Caco-2 (cell line): ENCODE measurements at regions not wholly inside any gene's neighbourhood (a gene's known extent, or its start where the extent isn't known, plus 50 kb on each side); places are given as distances from the start of the nearest gene placed in this dataset.

Experiments
- BruUV-seq: library from RNA; stranded (reverse); fragments of 400-500 nt; replicated peaks from 2 replicates; lab custom pipeline; 2021; lab: Mats Ljungman, UMichigan
- CTCF ChIA-PET: fragments of 300-600 bp; sonication (Branson Sonifier 250); formaldehyde crosslinking; loops from one replicate; lab custom pipeline; 2022; ENCODE audit warnings: antibody characterized with exemption; lab: Charles Lee
- POLR2A ChIA-PET: fragments of 300-600 bp; sonication (Branson Sonifier 250); formaldehyde crosslinking; loops from one replicate; lab custom pipeline; 2022; ENCODE audit warnings: antibody characterized with exemption; lab: Charles Lee
- DNase-seq, 2 experiments: peaks; one replicate each; pipeline versions ENCODE4 v3.0.0 to v3.0.0-alpha.2; 2020 to 2022
- H3K27me3 ChIP-seq: replicated peaks from 2 replicates; pipeline ENCODE4 v1.6.0; 2011; ENCODE audit warnings: low read length; ENCODE audit not compliant: control insufficient read depth, insufficient read depth
- H3K36me3 ChIP-seq: 2 replicates; pipeline ENCODE4 v1.5.1; 2011; ENCODE audit warnings: low read length; ENCODE audit not compliant: control insufficient read depth, insufficient read depth
- H3K4me1 ChIP-seq: fragments of 250-450 bp; sonication (Bioruptor Pico); 2 replicates; pipeline ENCODE4 v1.5.1; 2020; ENCODE audit warnings: mild to moderate bottlenecking
- H3K4me3 ChIP-seq: 2 replicates; pipeline ENCODE4 v1.5.1; 2011; ENCODE audit warnings: low read depth, mild to moderate bottlenecking, control low read depth, low read length
- H3K9me3 ChIP-seq: fragments of 250-450 bp; sonication (Bioruptor Pico); 2 replicates; pipeline ENCODE4 v1.5.1; 2020; ENCODE audit warnings: mild to moderate bottlenecking, moderate library complexity
- H3K27ac Mint-ChIP-seq: one replicate; pipeline ENCODE4 v1.8.0; 2022; ENCODE audit warnings: mixed read lengths; ENCODE audit not compliant: unreplicated experiment
- H3K27me3 Mint-ChIP-seq: one replicate; pipeline ENCODE4 v1.8.0; 2022; ENCODE audit warnings: mixed read lengths; ENCODE audit not compliant: insufficient read depth, unreplicated experiment
- H3K36me3 Mint-ChIP-seq: one replicate; pipeline ENCODE4 v1.8.0; 2022; ENCODE audit warnings: mild to moderate bottlenecking, mixed read lengths; ENCODE audit not compliant: insufficient read depth, unreplicated experiment
- H3K4me1 Mint-ChIP-seq: one replicate; pipeline ENCODE4 v1.8.0; 2022; ENCODE audit warnings: low read depth, mixed read lengths; ENCODE audit not compliant: unreplicated experiment
- H3K4me3 Mint-ChIP-seq: one replicate; pipeline ENCODE4 v1.8.0; 2022; ENCODE audit warnings: mild to moderate bottlenecking, moderate library complexity, mixed read lengths; ENCODE audit not compliant: unreplicated experiment
- H3K9me3 Mint-ChIP-seq: one replicate; pipeline ENCODE4 v1.8.0; 2022; ENCODE audit warnings: mixed read lengths; ENCODE audit not compliant: unreplicated experiment
- intact Hi-C: fragments of 100-400 bp; cut with micrococcal nuclease; formaldehyde crosslinking; loops from one replicate; pipeline ENCODE4 v1.10.0; 2022; ENCODE audit not compliant: unreplicated experiment
- TF ChIP-seq, protein P1 (sequence below), 2 experiments: fragments of 200-600 bp in 1 of 2; IDR thresholded peaks; 1 replicate in 1 of 2; 2 replicates in 1 of 2; pipeline versions ENCODE4 v1.5.1 to v1.8.0; 2011 to 2022; ENCODE audit warnings: antibody characterized with exemption in 1 of 2, control low read depth in 1 of 2, inconsistent platforms in 1 of 2, low read depth in 1 of 2, low read length in 1 of 2, mild to moderate bottlenecking in 1 of 2, moderate library complexity in 1 of 2; ENCODE audit not compliant: insufficient read depth in 1 of 2, severe bottlenecking in 1 of 2, unreplicated experiment in 1 of 2

DNA sequence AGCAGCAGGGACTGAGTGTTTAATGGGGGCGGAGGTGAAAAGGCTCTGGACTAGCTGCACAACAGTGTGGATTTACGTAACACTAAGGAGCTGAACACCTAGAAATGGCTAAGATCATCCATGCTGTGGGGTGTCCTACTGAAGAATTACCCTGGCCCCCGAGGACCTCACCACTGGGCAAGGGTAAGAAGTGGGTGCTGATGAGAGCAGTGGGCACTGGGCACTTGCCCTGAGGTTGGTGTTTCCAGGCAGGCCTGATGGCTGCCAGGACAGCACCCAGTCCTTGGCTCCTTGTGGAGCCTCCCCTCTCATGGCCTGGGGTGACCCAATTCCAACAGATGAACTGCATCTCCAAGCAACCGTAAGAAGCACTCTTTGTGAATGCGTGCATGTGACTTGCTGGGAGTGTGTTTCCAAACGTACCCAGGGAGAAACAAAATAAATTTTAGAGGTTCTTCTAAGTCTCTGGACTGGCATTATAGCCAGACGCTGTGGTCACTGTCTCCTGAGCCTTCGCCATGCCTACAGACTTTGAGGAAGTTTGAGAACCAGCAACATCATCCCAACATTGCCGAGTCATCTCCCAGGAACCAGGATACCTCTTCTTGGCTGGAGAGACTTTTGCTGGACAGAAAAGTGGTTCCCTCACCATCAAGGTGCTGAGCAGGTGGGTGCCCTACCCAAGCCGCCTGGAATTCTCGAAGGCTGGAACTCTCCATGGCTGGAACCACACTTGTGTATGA, 245.9 kb downstream of the ERMARD start:
- Mint-ChIP-seq H3K27me3 (no peaks in the 10 kb centered on the region), H3K9me3 (peaks cover 13% of the 10 kb centered on the region), H3K36me3 (no peaks in the 10 kb centered on the region), H3K4me3 (no peak overlapping the region), H3K27ac (no peak overlapping the region), H3K4me1 (no peaks in the 10 kb centered on the region)
- no peaks in the 10 kb centered on the region for H3K27me3 ChIP-seq
- no TSS peak for BruUV-seq
- intact Hi-C loops, result no loop called here
- ChIA-PET CTCF (no interaction called here), POLR2A (interaction anchor here (0.6 kb wide), 1 partner anchor 542 kb away, joined by 9 read pairs; no protein-coding TSS in a partner anchor)
- H3K36me3 ChIP-seq, result no peaks in the 10 kb centered on the region; the same call in 1 of the 2 replicates
- no peak for DNase-seq
- H3K4me3 ChIP-seq, result no peak overlapping the region
- TF ChIP-seq, protein P1, sequence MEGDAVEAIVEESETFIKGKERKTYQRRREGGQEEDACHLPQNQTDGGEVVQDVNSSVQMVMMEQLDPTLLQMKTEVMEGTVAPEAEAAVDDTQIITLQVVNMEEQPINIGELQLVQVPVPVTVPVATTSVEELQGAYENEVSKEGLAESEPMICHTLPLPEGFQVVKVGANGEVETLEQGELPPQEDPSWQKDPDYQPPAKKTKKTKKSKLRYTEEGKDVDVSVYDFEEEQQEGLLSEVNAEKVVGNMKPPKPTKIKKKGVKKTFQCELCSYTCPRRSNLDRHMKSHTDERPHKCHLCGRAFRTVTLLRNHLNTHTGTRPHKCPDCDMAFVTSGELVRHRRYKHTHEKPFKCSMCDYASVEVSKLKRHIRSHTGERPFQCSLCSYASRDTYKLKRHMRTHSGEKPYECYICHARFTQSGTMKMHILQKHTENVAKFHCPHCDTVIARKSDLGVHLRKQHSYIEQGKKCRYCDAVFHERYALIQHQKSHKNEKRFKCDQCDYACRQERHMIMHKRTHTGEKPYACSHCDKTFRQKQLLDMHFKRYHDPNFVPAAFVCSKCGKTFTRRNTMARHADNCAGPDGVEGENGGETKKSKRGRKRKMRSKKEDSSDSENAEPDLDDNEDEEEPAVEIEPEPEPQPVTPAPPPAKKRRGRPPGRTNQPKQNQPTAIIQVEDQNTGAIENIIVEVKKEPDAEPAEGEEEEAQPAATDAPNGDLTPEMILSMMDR (IDR thresholded peaks at IDR 0.05; ENCODE audit: insufficient read depth in 1 of 2, low read depth in 1 of 2, low read length in 1 of 2, severe bottlenecking in 1 of 2, unreplicated experiment in 1 of 2), result no peak
- peaks cover 14% of the 10 kb centered on the region; the same call in 1 of the 2 replicates for H3K9me3 ChIP-seq
- no peaks in the 10 kb centered on the region for H3K4me1 ChIP-seq

- Mint-ChIP-seq H3K27me3 (no peaks in the 10 kb centered on the region), H3K4me3 (no peak overlapping the region), H3K27ac (no peak overlapping the region), H3K9me3 (peaks cover 10% of the 10 kb centered on the region), H3K4me1 (no peaks in the 10 kb centered on the region), H3K36me3 (no peaks in the 10 kb centered on the region)
- DNase-seq, result no peak
- intact Hi-C loops, result no loop called here
- Histone ChIP-seq H3K4me1 (no peaks in the 10 kb centered on the region), H3K4me3 (no peak overlapping the region), H3K9me3 (peaks cover 6% of the 10 kb centered on the region; the same call in 1 of the 2 replicates), H3K36me3 (no peaks in the 10 kb centered on the region; the same call in 1 of the 2 replicates), H3K27me3 (no peaks in the 10 kb centered on the region)
- no TSS peak for BruUV-seq
- TF ChIP-seq, protein P1 (IDR thresholded peaks at IDR 0.05; ENCODE audit: insufficient read depth in 1 of 2, low read depth in 1 of 2, low read length in 1 of 2, severe bottlenecking in 1 of 2, unreplicated experiment in 1 of 2), result no peak
- ChIA-PET POLR2A (no interaction called here), CTCF (no interaction called here)
Measured at GRCh38 chr6:169996378-169997051, 245.1 kb downstream of the ERMARD start.

GRCh38 chr6:169994739-169995138, 243.3 kb downstream of the ERMARD start:
- H3K27me3 Mint-ChIP-seq, result no peaks in the 10 kb centered on the region
- H3K27ac Mint-ChIP-seq, result no peak overlapping the region
- intact Hi-C loops, result no loop called here
- H3K9me3 Mint-ChIP-seq, result peaks cover 10% of the 10 kb centered on the region
- H3K4me3 Mint-ChIP-seq, result no peak overlapping the region
- H3K36me3 Mint-ChIP-seq, result no peaks in the 10 kb centered on the region
- no peaks in the 10 kb centered on the region for H3K27me3 ChIP-seq
- CTCF ChIA-PET, result no interaction called here
- DNase-seq, result no peak
- TF ChIP-seq, protein P1 (IDR thresholded peaks at IDR 0.05; ENCODE audit: insufficient read depth in 1 of 2, low read depth in 1 of 2, low read length in 1 of 2, severe bottlenecking in 1 of 2, unreplicated experiment in 1 of 2), result no peak
- no peaks in the 10 kb centered on the region for H3K4me1 Mint-ChIP-seq
- H3K4me1 ChIP-seq, result no peaks in the 10 kb centered on the region
- no TSS peak for BruUV-seq
- POLR2A ChIA-PET, result no interaction called here
- H3K36me3 ChIP-seq, result no peaks in the 10 kb centered on the region; the same call in 1 of the 2 replicates
- H3K9me3 ChIP-seq, result no peaks in the 10 kb centered on the region
- H3K4me3 ChIP-seq, result no peak overlapping the region
